ENCODE measurements at regions not wholly inside any gene's neighbourhood (a gene's known extent, or its start where the extent isn't known, plus 50 kb on each side); places are given as distances from the start of the nearest gene placed in this dataset.
A peak's percentile ranks its signal among the peaks of the same experiment; 100 is the strongest.

- DNase-seq = no peak
These were observed 587.2 kb downstream of the BRD1 start for GRCh38 chr22:49240472-49240871.

DNA sequence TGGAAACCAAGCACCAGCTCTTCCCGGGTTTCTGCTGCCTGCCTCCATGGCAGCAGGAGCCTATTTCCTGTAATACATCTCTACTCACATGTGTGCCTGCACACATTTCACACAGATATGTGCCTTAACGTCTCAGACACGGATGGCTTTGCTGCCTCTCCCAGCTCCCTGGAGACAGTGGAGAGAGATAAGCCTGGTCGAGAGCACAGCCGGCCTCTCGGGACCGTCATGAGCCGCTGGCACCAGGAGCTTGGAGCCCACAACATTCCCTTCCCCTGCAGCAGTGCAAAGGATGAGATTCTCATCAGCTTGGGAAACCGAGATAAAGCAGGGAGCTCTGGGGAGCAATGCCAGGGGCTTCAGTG is 587.7 kb downstream of the BRD1 start:
- DNase-seq = no peak

- DNase-seq = no peak
These were observed 588.2 kb downstream of the BRD1 start for GRCh38 chr22:49239264-49240015.

DNA sequence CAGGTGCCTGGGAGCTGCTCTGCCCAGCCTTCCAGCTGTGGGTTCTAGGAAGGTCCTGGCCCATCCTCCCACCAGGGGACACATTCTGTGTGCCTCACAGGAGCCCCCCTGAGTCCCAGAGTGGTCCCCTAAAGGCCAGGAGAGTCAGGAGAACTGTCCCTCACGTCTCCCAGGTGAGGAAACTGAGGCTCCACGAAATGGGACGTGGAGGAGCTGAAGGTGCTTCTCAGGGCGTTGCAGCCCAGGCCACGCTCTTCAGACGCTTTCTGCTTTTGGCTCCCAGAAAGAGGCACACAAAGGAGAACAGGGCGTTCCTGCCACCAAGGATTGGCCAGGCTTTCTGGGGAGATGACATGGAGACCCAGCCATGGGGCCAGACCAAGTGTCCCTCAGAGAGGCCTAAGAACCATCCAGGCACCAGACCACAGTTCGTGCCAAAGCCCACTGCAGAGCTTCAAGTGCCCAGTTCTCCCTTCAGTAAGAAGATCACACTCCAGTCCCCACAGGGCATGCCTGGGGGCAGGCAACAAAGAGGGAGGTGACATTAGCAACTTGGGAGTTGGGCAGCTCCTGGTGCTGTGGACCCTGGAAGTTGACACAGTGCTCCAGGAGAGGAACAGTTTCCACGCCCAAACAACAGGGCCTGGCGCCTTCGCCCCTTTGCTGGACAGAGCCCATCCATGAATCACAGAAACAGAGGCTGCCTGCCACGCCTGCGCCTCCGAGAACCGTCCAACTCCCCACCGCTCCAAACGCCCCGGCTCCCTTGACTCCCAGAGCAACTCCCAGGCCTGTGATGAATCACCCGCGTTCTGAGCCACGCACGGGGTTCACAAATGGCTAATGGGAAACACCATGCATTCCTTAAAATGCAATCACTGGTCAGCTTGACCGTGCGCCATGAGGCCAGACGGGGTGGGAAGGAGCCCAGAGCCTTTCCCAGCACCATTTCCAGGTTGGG is 589.2 kb downstream of the BRD1 start:
- DNase-seq = no peak

DNA sequence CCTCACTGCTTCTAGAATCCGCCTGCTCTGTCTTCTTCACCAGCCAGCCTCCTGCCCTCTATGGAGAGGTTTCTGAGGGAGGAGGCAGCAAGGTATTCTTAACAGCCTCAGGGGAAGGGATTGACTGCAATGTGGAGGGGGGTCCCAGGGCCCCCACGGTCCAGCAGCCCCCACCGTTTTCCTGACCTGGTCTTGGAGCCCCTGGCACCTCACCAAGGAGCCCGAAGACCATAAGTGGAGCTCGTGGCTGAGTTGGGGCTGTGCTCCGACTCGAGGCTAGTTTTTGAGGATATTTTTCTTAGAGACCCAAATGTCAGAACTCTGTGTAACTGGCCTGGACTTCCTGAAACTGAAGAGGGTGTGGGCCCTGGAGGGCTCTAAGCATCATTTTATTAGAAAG is 590.0 kb downstream of the BRD1 start:
- DNase-seq = no peak

GRCh38 chr22:49237279-49237678 is 590.4 kb downstream of the BRD1 start:
- DNase-seq = no peak

GRCh38 chr22:49236541-49237075 is 591.1 kb downstream of the BRD1 start:
- no peak for DNase-seq

DNA sequence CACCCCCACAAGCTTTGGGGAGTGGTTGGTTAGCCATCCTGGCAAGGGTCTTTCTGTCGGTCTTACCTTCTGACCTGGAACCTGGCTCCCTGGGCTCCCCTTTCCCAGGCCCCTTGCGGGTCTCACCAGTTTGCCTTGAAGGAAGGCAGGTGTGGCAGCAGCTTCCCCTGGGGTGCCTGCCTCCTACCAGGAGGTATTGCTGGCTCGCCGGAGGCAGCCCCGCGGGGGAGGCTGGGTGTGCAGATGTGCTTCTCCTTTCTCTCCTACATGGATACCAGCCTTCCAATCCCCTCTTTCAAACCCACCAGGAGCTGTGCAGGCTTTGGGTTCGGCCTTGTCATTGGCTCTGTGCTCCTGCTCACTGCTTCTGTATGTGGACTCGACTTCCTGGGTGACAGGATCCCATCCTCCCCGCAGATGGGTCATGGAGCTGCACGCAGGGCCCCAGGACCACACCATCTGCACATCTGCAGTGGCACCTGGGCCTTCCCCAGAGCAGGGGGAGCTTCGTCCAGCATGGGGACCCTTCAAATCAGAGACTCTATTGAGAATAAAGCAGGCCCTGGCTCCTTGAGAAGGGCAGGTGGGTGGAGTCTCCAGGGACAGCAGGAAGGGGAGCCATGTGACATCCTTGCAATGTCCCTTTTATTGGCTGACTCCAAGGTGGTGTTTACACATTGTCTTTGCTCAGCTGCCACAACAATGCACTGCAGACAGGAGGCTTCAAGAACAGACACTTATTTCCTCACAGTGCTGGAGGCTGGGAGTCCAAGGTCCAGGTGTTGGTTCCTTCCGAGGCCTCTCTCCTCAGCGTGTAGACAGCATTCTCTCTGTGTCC is 592.0 kb downstream of the BRD1 start:
- DNase-seq = peak; percentile 85

DNA sequence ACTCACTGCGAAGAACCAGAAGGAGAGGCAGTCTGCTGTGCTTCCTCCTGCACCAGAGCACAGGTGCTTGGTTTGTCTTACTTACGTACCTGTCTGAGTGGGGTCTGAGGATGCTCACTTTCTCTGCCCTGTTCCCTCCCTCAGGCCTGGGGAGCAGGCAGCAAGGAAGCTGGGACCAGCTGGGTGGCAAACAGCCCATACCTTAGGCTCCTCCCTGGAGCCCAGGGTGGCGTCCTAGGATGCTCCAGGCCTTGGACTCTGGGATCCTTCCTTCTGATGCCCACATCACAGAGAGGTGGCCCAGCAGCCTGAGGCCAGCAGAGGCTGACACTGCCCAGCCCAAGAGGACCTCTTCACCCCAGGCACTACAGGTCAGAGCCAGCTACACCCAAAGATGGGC is 593.2 kb downstream of the BRD1 start:
- no peak for DNase-seq

DNA sequence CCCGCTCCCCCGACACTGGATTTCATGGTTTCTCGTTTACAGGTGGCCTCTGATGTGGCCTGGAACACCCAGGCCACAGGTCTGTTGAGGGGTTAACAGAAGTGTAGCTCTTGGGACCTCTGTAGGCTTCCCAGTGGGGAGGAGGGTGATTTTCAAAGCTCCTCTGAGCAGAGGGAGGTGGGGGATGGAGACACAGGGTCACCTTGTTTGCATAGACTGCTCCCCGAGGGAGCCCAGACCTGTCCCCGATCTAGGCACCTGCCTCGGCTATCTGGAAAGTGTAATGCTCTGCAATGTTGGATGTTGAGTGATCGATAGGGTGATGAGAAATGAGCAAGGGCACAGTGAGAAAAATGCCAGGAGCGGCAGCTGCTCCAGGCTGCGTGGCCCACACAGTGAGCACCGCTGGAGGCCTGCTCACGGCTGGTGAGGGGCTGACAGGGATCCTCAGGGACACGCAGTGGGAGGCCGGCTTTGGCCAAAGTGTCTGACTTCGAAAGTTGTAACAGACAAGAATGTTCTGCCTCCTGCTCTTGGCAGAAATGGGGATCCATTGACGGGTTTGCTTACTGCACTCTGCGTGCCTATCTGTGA is 594.1 kb downstream of the BRD1 start:
- DNase-seq = no peak

DNA sequence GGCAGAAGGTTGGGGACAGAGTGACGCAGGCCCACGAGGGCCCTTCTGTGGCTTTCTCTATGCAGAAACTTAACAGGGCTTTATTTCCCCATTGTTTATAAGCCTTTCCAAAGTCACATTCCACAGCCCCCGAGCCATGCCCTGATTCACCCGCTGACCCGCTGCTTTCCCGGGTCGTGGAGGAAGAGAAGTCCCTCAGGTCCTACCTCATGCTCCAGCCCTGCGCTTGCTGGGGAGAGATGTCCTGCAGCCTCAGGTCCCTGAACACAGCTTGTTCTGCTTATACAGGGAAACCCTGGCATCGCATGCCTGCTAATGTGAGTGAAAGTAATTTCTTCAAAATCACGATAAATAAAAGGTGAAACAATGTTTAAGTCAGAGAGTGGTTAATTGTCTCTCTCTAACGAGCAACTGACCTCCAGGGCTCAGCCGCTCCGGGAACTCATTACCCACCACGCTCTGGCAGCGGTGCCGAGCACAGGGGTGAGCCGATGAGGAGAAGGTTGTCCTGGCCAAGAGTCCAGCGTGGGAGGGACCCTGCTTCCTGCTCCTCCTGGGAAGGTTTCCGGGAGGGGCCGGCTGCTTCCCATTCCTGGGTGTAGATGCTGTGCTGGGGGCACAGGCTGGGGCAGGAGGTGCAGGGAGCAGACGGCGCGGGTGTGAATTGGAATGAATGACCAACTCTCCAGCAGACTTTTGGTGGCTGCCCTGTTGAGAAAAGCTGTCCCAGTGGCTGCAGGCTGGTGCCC is 595.2 kb downstream of the BRD1 start:
- DNase-seq = no peak

GRCh38 chr22:49230194-49230577 is 597.5 kb downstream of the BRD1 start:
- no peak for DNase-seq

DNA sequence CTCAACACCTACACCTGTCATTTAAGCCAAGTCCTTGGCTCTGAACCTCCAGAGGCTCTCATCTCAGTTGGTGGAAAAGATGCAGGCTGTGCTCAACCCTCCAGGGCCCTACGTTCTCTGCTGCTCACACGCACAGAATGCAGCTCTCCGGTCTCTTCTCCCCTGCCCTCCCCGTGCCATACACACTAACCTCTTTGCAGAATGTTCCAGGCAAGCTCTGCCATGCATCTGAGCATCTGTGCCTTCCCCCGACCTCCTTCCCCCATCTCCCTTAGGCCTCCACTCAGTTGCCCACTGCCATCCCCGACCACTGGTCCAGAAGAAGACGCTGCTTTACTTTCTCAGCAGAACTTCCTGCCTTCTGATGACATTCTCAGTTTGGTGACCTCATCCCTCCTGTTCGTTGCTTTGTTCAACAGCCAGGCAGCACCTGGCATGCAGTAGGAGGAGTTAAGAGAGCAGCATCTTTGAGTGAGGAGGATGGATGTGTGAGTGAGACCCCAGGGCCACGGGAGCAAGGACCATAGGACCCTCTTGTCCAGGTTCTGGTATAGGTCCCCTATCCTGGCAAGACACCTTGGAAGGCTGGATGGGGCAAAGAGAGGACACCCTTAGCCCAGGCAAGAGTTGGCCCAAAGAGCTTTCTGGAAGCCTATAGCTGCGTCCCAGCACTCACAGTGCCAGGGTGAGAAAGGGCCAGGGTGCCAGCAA is 598.0 kb downstream of the BRD1 start:
- DNase-seq = peak; percentile 36

DNA sequence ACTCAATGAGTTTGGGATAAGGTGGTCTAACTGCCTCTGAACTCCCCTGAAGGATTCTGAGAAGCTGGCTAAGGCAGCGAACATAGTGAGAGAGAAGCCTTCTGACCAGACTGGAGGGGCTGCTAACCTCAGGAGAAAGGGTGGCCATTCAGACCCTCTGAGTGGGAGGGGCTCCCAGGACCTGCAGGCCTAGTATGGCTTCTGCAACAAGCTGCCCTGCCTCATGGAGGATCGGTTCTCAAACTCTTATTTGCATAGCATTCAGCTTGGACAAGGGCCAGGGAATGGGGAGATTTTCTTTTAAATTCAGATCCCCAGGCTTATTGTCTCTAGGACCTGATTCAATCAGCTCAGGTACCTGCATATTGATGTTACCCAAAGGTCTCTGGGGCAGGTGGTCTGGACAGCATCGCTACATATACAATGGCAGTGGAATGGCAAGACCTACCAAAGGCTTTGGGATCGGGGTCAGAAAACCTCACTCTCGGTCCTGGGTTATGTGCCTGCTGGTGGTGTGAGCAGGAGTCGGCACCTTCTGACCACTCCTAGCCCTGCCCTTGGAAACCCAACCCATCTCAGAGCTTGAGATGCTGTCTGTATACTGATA is 599.1 kb downstream of the BRD1 start:
- DNase-seq = peak; percentile 2

GRCh38 chr22:49227670-49228069 is 600.0 kb downstream of the BRD1 start:
- DNase-seq = no peak

DNA sequence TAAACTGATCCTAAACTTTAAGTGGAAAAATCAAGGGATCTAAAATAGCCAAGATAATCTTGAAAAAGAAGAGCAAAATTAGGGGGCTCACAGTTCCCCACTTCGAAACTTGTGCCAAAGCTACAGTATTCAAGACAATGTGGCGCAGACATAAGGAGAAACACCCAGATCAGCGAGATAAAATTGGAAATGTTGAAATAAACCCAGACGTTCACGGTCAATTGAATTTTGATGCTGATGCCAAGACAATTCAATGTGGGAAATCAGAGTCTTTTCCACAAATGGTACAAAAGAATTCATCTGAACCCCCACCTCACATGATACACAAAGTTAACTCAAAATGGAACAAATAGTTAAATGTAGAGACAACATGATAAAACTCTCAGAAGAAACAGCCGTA is 601.6 kb downstream of the BRD1 start:
- DNase-seq = no peak

DNA sequence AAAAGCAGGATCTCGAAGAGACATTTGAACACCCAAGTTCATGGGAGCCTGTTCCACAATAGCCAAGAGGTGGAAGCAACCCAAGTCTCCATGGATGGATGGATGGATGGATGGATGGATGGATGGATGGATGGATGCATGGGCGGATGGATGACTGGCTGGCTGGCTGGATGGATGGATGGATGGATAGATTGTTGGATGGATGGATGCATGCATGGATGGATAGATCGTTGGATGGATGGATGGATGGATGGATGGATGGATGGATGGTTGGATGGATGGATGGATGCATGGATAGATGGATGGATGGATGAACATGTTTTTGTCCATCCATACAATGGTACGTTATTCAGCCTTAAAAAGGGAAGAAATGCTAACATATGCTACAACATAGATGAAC is 603.4 kb downstream of the BRD1 start:
- DNase-seq = no peak

DNA sequence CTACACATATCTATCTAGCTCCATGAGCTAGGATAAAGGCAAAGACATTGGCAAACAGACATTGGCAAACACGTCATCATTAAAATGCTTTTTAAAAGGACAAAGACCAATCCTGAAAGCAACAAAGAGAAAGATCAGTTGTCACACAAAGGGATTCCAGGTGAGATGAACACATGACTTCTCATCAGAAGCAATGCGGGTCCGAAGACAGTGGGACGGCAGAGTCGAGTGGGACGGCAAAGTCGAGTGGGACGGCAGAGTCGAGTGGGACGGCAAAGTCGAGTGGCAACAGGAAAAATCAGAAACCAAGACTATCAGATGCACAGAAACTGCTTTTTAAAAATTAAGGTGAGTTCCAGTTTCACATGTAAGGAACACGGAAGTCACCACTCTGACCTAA is 609.5 kb downstream of the BRD1 start:
- no peak for DNase-seq

- DNase-seq = no peak
These were observed 611.1 kb downstream of the BRD1 start for GRCh38 chr22:49216579-49216978.

DNA sequence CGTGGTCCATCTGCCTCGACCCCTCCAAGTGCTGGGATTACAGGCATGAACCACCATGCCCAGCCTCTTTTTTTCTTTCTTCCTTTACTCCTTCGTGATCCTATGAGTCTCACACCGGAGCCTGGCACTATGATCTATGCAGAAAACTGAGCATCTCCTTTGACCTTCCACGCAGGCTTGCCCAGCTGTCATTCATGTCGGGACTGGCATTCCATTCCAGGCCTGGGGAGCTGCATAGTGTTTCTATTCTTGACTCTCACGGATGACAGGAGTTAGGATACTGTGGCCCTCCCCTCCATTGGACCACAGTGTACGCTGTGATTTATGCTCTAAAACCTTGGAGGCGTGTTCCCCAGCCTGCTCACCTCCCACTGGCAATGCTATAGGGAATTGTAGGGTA is 611.8 kb downstream of the BRD1 start:
- DNase-seq = no peak

DNA sequence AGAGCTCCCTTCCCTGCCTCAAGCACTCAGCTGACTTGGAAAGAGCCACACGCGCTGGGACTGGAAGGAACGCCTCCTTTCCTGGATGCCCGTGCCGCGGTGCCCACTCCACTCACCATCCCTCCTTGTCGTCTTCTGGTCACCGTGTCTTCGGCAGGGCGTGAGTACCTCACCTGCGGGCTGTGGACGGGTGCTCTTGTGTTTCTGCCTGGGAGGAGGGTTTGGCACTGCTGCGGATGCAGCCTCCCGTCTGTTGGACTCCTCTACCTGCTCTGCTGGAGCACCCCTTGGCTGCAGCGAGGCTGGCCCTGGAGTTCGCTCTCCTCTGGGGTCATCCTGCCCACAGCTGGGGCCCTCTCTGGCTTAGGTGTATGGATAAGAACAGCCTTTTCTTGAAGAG is 612.7 kb downstream of the BRD1 start:
- DNase-seq = no peak
